GM18498 (cell line): ENCODE measurements at regions not wholly inside any gene's neighbourhood (a gene's known extent, or its start where the extent isn't known, plus 50 kb on each side); places are given as distances from the start of the nearest gene placed in this dataset.
"Not testable (repeated sequence)": the region's sequence is repeated elsewhere in the genome, so short reads cannot be mapped to it uniquely, and the experiment has no call there.

Experiments used
- ATAC-seq: cut with Tn5 transposase; IDR thresholded peaks from one replicate; pipeline ENCODE4 v1.9.1; 2021; ENCODE audit warnings: mild to moderate bottlenecking, moderate library complexity; ENCODE audit not compliant: unreplicated experiment

DNA sequence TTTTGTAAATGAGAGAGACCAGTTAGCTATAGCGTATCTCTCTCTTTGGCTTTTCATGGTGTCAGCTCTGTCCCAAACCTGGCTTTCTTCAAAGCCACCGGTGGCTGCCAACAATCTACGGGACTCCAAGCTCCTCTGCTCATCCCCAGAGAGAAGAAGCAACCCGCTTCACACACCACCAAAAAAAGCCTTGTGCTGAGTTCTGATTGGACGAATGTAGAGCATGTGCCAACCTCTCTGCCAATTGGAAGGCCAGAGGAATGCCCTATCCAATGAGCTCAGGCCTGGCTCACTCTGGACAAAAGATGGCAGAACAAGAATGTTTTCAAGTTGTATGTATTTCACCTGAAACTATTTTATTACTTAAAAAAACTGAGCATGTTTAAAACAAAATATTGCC, 202.4 kb downstream of the C16orf95 start:
- no peak for ATAC-seq

- no peak for ATAC-seq
Measured at GRCh38 chr16:87115646-87116045, 201.5 kb downstream of the C16orf95 start.

DNA sequence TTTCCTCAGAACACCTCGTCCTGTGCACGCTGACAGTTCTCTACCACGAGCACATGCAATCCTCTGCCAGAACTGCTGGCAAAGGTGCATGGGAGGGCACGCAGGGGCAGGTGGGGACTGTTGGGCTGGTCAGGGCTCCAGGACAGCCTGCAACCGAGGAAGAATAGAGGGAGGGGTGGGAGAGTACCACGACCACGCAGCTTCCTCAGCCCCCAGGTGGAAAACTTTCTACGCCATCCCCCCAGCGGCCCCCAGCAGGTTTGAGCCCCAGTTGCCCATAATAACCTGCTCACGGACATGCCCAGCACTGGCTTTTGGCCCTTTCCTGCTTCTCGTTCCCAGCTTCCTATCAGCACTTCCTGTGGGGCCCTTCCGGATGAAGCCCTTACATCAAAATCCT, 199.3 kb downstream of the C16orf95 start:
- ATAC-seq = no peak

GRCh38 chr16:87119168-87119567, 198.0 kb downstream of the C16orf95 start:
- ATAC-seq = no peak

GRCh38 chr16:87119748-87120147, 197.4 kb downstream of the C16orf95 start:
- ATAC-seq = no peak

DNA sequence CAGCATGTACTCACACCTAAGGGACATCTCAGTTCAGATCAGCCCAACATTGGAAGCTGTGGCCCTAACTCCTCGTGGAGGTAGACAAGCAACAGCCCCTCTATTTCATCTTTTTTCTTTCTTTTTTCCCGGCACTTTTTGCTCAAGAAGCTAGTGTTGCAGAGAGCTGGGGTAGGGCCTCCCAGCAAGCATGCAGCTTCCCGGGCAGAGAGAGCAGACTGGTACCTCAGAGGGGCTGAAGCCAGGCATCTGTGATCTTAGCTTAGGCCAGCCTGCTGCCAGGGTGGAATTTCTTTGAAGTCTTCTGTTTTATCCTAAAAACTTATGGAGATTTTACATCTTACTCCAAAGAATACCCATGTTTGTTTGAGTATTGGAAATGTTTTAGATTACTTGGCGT, 195.4 kb downstream of the C16orf95 start:
- no peak for ATAC-seq

- no peak for ATAC-seq
Measured at GRCh38 chr16:87123356-87124001, 193.7 kb downstream of the C16orf95 start.

- ATAC-seq = not testable (repeated sequence)
Measured at GRCh38 chr16:87124405-87124804, 192.8 kb downstream of the C16orf95 start.

- ATAC-seq = no peak
Measured at GRCh38 chr16:87125206-87126155, 191.7 kb downstream of the C16orf95 start.

DNA sequence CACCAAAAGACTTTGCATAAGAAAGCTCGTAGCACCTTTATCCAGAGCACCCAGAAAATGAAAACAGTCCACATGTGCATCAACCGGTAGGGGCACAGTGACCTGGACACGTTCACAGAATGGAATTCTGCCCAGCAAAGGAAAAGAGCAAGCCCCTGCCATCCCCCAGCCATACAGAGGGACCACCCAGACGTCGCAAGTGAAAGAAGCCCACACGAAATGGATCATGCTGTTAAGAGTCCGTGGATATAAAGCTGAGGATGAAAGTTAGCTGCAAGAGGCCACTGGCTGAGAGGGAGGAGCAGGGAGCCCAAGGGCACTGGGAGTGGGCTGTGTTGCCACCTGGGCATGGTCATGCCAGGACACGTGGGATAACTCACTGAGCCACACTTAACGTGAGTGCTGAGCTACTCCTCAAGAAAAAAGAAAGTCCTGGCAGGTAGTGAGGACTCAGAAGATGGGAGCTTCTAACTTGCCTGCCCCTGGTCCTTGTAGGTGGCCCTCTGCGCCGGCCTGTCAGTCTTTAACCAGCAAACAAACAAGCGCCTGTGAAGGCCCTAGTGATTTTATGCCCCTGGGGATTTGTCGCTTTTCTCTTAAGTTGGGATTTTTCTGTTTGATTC, 190.7 kb downstream of the C16orf95 start:
- no peak for ATAC-seq

DNA sequence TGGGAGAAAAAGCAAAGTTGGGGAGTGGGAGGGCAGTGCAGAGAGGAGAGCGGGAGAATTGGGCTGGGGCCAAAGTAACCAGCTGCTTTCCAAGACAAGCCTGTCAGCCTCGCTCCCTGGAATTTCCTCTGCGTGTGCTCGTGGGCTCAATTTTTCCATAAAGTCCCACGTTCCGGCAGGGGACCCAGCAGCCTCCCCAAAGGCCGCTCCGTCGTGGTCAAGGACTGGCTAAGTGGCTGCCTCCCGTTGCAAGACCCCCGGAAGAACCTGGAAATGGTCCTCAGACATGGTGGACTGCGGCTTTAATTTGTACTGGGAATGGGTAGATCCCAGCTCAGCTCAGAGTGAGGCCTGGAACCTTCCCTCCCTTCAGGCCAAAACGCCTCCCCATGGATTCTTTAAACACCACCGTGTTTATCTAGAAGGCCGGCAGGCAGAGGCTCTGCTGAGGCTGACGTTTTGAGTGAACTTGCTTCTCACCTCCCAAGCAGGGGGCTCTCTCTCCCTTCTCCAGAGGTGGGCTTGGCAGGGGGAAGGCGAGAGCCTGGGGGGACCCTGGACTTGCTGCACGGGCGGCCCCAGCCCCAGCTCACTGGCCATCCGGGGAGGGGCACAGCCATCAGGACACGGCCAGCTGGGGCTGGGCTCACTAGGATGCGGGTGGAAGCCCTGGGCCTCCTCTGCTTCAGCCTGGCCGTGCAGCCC, 190.0 kb downstream of the C16orf95 start:
- no peak for ATAC-seq

GRCh38 chr16:87127766-87128147, 189.4 kb downstream of the C16orf95 start:
- no peak for ATAC-seq

DNA sequence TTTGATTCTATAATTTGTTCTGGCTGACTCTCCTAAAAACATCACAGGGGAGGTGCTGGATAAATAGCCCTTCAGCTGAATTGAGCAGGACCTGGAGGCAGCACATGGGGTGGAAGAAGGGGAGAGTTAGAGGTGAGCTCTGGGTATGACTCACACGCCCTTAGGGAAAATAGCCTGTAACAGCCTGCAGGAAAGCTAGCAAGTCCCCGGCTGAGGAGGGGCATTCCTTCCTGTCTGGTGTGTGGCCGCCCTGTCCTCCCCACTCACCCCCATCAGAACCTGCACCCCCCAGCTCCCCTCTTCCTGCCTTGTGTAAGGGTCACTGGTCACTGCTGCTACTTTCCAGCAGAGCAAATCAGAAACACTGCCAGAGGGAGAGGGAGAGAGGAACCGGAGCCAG, 187.4 kb downstream of the C16orf95 start:
- ATAC-seq = no peak

DNA sequence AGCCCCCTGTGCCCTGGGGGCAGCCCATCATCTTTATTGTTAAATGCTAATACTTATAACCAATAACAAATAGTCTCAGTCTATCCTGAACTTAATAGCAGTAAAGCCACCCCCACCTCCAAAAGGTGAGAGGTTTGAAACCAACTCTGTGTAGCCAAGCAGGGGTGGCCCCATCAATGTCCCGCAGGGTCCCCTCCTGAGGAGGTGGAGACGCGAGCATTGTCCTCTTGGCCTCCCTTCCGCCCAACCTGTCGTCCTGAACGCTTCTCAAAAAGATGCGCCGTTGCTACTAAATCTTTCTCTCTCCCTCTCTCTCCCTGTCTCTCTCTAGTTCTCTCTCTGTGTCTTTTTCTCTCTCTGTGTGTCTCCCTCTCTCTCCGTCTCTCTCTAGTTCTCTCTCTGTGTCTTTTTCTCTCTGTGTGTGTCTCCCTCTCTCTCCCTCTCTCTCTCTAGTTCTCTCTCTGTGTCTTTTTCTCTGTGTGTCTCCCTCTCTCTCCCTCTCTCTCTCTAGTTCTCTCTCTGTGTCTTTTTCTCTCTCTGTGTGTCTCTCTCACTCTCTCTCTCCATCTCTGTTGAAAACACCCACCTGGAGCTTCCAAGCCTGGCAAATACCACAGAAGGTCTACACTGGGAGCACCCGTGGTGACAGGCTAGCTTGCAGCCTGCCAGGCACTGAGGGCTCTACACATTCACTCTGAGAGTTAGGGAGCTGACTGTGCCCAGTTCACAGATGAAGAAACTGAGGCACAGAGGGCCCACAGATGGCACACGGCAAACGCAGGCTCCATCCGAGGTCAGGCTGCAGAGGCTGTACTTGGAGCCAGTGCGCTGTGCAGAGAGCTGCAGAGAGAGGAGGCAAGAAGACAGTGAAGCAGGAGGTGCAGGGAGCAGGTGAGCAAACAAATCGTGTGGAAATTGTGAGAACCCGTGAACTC, 185.9 kb downstream of the C16orf95 start:
- ATAC-seq = no peak

DNA sequence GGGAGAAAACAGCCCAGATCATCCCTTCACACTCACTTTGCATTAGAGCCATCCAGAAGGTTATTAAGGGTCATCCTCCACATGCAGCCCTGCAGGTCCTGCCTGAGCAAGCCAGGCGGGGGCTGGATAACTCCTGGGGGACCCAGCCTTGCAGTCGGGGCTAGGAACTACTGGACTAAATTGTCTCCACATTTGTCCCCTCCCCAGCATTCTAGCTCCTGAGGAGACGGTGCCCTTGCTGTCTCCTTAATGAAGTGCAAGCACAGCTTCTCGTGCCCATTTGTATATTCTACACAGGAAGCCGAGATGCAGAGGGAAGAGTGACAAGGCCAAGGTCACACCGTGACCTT, 185.2 kb downstream of the C16orf95 start:
- ATAC-seq = no peak

DNA sequence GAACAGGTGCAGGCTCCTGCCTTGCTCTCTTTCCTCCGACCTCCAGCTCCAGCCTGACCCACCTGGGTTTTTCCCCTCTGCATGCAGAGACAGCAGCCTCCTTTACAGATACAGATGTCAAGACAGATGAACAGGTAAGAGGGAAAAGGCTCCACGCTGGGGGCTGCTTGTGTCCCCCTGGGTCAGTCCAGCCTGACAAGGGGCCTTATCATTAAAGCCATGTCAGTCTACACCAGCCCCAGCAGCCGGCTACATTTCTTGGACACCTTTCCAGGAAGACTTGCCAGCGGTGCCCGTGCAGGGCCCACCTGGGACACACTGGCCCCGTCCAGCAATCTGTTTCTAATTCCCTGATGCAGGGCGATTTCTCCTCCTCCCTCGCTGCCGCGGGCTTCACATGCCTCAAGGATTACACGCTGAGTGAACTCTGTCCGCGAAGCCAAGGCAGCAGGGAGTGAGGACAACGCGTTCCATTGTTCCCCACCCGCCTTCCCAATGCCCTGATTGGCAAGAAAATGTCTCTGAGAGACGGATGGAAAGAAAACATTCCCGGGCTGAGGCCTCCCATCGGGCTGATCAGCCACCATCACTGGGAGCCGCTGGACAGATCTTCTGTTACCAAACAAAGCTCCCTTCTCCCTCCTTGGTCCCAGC, 184.7 kb downstream of the C16orf95 start:
- no peak for ATAC-seq

- ATAC-seq = no peak
Measured at GRCh38 chr16:87133112-87133850, 183.9 kb downstream of the C16orf95 start.

DNA sequence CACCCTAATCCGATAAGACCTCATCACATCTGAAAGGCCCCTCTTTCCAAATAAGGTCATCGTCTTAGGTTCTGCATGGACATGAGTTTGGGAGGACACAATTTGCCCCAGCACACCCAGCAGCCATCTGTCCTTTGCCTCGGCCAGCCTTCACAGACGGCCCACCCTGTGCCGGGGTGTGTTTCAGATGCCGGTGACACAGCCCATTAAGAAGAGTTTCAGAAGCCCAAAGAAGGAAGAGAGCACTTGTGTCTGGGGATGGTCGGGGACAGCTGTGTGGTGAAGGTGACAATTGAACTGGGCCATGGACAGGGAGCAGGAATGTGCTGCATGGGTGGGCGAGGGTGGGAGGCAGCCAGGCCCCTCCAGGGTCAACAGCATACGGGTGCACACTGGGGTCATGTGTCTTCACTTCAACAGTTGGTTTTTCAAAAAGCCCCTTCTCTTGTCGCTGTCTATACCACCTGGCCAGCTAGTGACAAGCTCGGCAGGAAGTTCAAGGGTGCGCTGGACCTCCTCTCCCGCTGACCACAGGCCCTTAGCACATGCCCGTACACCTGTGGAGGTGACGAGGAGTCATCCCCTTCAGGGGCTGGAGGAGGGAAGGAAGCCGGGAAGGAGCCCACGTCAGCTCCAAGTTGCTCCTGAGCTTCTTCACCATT, 183.1 kb downstream of the C16orf95 start:
- no peak for ATAC-seq

- no peak for ATAC-seq
Measured at GRCh38 chr16:87134628-87134995, 182.6 kb downstream of the C16orf95 start.
